Ascending aorta (tissue), 2 donors: ENCODE measurements at regions not wholly inside any gene's neighbourhood (a gene's known extent, or its start where the extent isn't known, plus 50 kb on each side); places are given as distances from the start of the nearest gene placed in this dataset.
A peak's percentile ranks its signal among the peaks of the same experiment; 100 is the strongest.

Source experiments
- DNase-seq, 2 donors: peaks; one replicate each; pipeline ENCODE4 v3.0.0-alpha.2; 2019; ENCODE audit warnings: low spot score in 2 of 2
- H3K27ac ChIP-seq, 2 donors: fragments of 200-600 bp; sonication (generic); one replicate each; pipeline ENCODE4 v1.5.1; 2016 to 2017; ENCODE audit warnings: mild to moderate bottlenecking in 1 of 2
- H3K27me3 ChIP-seq: fragments of 200-600 bp; sonication (generic); one replicate; pipeline ENCODE4 v1.5.1; 2017
- H3K36me3 ChIP-seq, 2 donors: fragments of 200-600 bp; sonication (generic); one replicate each; pipeline ENCODE4 v1.5.1; 2016
- H3K4me1 ChIP-seq, 2 donors: fragments of 200-600 bp; sonication (generic); one replicate each; pipeline ENCODE4 v1.5.1; 2016 to 2017; ENCODE audit warnings: mild to moderate bottlenecking in 1 of 2
- H3K4me3 ChIP-seq, 2 donors: fragments of 200-600 bp; sonication (generic); one replicate each; pipeline ENCODE4 v1.5.1; 2016 to 2017; ENCODE audit warnings: mild to moderate bottlenecking in 1 of 2
- H3K9me3 ChIP-seq, 2 donors: fragments of 200-600 bp; sonication (generic); one replicate each; pipeline ENCODE4 v1.5.1; 2016
- intact Hi-C: fragments of 100-400 bp; cut with DNase I; formaldehyde crosslinking; loops from one replicate; pipeline ENCODE4 v1.15.1; 2023
- TF ChIP-seq, protein P1 (sequence below), 3 experiments: fragments of 200-600 bp in 2 of 3; fragments of 450-650 bp in 1 of 3; sonication (generic) in 2 of 3; IDR thresholded peaks; one replicate each; pipeline ENCODE4 v1.5.1; 2016 to 2019; ENCODE audit warnings: antibody characterized with exemption in 3 of 3, mild to moderate bottlenecking in 1 of 3, moderate library complexity in 1 of 3

DNA sequence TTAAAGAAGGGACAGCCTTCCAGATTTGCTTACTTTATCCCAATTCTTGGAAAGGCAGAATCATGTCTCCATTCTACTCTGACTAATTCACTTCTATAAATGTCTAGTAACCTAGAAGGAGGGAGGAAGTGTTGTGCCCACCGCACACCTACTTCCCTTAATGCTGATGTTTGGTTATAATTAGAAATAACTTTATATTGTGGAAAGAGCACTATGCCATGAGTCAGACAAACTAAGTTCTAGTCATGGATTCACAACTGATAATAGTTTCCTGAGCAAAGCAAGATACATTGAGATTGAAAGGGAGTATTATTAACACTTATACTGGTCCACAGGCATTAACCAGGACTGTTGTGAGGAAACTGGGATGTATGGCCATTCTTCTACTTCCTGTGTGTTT lies 345.9 kb upstream of the RPS23 start:
- Histone ChIP-seq H3K36me3 (no peaks in the 10 kb centered on the region), H3K9me3 (no peaks in the 10 kb centered on the region), H3K27ac (peak overlapping the region in 1 of 2 donors; percentile 41), H3K27me3 (no peaks in the 10 kb centered on the region), H3K4me3 (no peak overlapping the region), H3K4me1 (peaks cover 0 to 5% of the 10 kb centered on the region in 2 donors)
- TF ChIP-seq, protein P1, sequence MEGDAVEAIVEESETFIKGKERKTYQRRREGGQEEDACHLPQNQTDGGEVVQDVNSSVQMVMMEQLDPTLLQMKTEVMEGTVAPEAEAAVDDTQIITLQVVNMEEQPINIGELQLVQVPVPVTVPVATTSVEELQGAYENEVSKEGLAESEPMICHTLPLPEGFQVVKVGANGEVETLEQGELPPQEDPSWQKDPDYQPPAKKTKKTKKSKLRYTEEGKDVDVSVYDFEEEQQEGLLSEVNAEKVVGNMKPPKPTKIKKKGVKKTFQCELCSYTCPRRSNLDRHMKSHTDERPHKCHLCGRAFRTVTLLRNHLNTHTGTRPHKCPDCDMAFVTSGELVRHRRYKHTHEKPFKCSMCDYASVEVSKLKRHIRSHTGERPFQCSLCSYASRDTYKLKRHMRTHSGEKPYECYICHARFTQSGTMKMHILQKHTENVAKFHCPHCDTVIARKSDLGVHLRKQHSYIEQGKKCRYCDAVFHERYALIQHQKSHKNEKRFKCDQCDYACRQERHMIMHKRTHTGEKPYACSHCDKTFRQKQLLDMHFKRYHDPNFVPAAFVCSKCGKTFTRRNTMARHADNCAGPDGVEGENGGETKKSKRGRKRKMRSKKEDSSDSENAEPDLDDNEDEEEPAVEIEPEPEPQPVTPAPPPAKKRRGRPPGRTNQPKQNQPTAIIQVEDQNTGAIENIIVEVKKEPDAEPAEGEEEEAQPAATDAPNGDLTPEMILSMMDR (IDR thresholded peaks at IDR 0.05): no peak
- intact Hi-C loops: no loop called here
- DNase-seq: no peak

DNA sequence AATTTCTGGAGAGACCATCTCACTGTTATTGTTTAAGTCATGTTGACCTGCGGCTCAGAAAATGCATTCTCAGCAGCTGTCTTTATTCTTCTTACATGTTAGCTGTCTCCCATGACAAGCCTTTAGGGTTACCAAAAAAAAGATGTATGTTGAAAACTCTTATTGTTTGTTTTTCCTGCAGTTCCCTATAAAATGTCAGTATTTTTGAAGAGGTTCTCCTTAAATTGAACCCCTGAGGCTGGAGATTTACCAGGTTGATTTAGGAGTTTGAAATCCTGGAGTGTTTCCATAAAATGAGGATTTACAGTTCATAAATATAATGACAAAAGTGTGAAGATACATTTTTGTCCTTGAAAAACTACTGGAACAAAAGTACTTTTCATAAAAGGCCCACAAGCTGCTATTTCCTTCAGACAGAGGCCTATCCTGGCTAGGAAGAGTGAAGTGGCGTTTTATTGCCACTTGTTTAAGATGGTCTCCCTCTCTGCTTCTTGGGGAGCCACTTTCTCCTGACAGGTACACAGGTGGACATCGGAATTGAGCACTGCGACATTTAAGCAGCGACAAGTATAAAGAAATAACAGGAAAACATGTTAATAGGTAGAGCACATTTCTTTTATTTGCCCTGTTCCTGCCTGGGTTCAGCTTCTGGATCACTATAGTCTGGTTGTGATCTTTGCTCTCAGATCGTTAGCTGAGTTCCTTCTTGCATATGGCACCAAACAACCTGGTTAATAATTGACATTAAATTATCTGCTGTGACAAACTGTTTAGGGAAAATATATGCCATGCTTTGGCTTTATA lies 344.8 kb upstream of the RPS23 start:
- no peak for DNase-seq
- H3K27ac ChIP-seq: no peak overlapping the region
- no peak overlapping the region for H3K4me3 ChIP-seq
- intact Hi-C loops: no loop called here
- H3K9me3 ChIP-seq: peaks cover 0 to 4% of the 10 kb centered on the region in 2 donors
- no peaks in the 10 kb centered on the region for H3K36me3 ChIP-seq
- TF ChIP-seq, protein P1 (IDR thresholded peaks at IDR 0.05): no peak
- H3K27me3 ChIP-seq: no peaks in the 10 kb centered on the region
- H3K4me1 ChIP-seq: no peaks in the 10 kb centered on the region

DNA sequence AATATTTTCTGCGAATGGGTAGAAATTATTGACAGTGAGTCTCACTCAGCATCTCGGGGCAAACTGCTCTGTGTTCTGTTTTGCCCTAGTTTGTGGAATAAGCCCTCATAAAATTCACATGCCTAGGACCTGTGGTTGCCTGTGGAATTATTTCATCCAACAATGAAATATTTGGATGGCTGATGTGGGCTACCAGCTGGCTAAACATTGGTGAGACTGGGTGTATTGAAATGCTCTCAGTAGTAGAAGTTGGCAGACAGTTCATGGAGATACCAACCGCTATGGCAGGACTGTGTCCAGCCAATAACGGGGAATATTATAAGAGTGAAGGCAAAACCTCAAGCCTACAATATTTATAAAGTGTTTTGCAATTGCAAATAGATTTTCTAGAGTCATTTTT lies 344.1 kb upstream of the RPS23 start:
- no peak overlapping the region for H3K4me3 ChIP-seq
- H3K27ac ChIP-seq: no peak overlapping the region
- DNase-seq: no peak
- intact Hi-C loops: no loop called here
- H3K27me3 ChIP-seq: no peaks in the 10 kb centered on the region
- TF ChIP-seq, protein P1 (IDR thresholded peaks at IDR 0.05): no peak
- no peaks in the 10 kb centered on the region for H3K4me1 ChIP-seq
- no peaks in the 10 kb centered on the region for H3K36me3 ChIP-seq
- peaks cover 0 to 6% of the 10 kb centered on the region in 2 donors for H3K9me3 ChIP-seq

DNA sequence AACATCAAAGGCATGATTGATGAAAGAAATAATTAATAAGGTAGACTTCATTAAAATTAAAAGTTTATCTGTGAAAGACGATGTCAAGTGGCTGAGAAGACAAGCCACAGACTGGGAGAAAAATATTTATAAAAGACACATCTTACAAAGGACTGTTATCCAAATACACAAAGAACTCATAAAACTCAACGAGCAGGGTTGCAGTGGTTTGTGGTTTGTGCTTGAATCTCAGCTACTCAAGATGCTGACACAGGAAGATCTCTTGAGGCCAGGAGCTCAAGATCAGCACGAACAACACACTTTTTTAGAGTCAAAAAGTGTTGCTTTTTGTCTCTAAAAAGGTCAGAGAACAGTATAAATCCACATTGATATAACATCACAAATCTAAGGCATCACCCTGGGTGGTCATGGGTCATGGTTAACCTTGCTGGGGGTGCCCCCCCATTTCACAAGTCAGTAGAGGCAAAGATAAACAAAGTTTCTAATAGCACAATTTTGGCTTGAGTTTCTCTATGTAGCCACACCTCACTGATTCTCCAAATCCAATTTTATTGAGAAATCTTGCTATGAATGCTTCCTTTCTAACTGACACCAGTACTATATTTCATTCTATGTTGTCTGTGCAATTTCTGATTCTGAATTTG lies 342.9 kb upstream of the RPS23 start:
- DNase-seq: no peak
- Histone ChIP-seq H3K9me3 (peaks cover 0 to 8% of the 10 kb centered on the region in 2 donors), H3K27me3 (no peaks in the 10 kb centered on the region), H3K4me3 (no peak overlapping the region), H3K27ac (no peak overlapping the region), H3K4me1 (no peaks in the 10 kb centered on the region), H3K36me3 (no peaks in the 10 kb centered on the region)
- intact Hi-C loops: no loop called here
- TF ChIP-seq, protein P1 (IDR thresholded peaks at IDR 0.05): no peak

DNA sequence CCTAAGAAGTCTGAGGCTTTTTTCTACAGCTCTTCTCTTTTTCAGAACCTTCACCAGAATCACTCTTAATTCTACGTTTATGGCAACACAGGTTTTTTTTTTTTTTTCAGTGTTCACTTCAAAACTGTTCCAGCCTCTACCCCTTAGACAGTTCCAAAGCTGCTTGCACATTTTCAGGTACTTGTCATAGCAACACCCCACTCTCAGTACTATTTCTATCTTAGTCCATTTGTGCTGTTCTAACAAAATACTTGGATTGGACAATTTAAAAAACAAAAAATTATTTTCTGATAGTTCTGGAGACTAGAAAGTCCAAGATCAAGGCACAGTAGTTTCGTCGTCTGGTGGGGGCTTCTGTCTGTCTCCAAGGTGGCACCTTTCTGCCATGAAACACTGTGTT lies 340.9 kb upstream of the RPS23 start:
- no peak for DNase-seq
- peaks cover 0 to 9% of the 10 kb centered on the region in 2 donors for H3K9me3 ChIP-seq
- TF ChIP-seq, protein P1 (IDR thresholded peaks at IDR 0.05): no peak

More for the DNA sequence above, 340.9 kb upstream of the RPS23 start:
- Histone ChIP-seq H3K4me3 (no peak overlapping the region), H3K4me1 (no peaks in the 10 kb centered on the region), H3K36me3 (no peaks in the 10 kb centered on the region), H3K27me3 (no peaks in the 10 kb centered on the region), H3K27ac (no peak overlapping the region)
- intact Hi-C loops: no loop called here
